ENCODE measurements at regions not wholly inside any gene's neighbourhood (a gene's known extent, or its start where the extent isn't known, plus 50 kb on each side); places are given as distances from the start of the nearest gene placed in this dataset.

DNA sequence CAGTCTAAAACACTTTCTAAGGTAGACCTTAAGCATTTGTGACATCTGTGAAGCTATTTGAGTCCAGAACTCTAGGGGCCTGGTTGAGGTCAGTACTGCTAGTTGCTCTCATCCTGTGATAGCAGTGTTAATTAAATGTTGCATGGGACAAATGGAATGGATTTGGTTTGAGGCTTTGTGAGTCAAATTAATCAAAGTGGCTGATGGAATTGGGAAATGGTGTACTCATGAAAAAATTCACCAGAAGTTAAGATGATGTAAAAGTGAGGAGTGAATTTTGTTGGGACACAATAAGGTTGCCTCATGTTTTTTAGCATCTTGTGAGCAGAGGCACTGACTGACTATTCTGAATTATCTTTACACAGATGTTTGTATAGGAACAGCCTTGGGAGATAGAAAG is 99.2 kb upstream of the ARSJ start:
- TF ChIP-seq SUZ12 (IDR thresholded peaks at IDR 0.05; ENCODE audit: extremely low read depth, insufficient read depth, insufficient read length), result no peak
- TF ChIP-seq ZNF274 (IDR thresholded peaks at IDR 0.05; ENCODE audit: low read depth, low read length), result no peak
